ENCODE measurements at regions not wholly inside any gene's neighbourhood (a gene's known extent, or its start where the extent isn't known, plus 50 kb on each side); places are given as distances from the start of the nearest gene placed in this dataset.
"Not testable (repeated sequence)": the region's sequence is repeated elsewhere in the genome, so short reads cannot be mapped to it uniquely, and the experiment has no call there.

- TF ChIP-seq MAX, CTCF (IDR thresholded peaks at IDR 0.05; ENCODE audit: low read depth, low read length): not testable (repeated sequence)
Measured at GRCh38 chr18:14952444-14953077, 204.6 kb downstream of the ANKRD30B start.

Data from NB4 (cell line).